Fibroblast of lung (primary cell): ENCODE measurements at regions not wholly inside any gene's neighbourhood (a gene's known extent, or its start where the extent isn't known, plus 50 kb on each side); places are given as distances from the start of the nearest gene placed in this dataset.

Experiments
- CTCF ChIP-seq, 2 donors: IDR thresholded peaks in 1 of 2; conservative IDR thresholded peaks in 1 of 2; 1 replicate in 1 of 2; 2 replicates in 1 of 2; pipeline ENCODE4 v1.5.1; 2011 to 2012; ENCODE audit warnings: low read length in 2 of 2, control low read depth in 1 of 2, inconsistent platforms in 1 of 2, low read depth in 1 of 2, mild to moderate bottlenecking in 1 of 2
- EZH2 ChIP-seq: IDR thresholded peaks from 2 replicates; pipeline ENCODE4 v1.5.1; 2012; ENCODE audit warnings: low read length, control low read depth, mild to moderate bottlenecking; ENCODE audit errors: missing control alignments

- TF ChIP-seq CTCF (conservative IDR thresholded peaks at IDR 0.05 in 1 of 2, IDR thresholded peaks at IDR 0.05 in 1 of 2; ENCODE audit: low read depth in 1 of 2, low read length in 2 of 2), result no peak
- no peak for TF ChIP-seq EZH2
Measured at GRCh38 chr15:84398763-84399701, 163.5 kb downstream of the GOLGA6L4 start.
